Fibroblast of lung (primary cell): ENCODE measurements at regions not wholly inside any gene's neighbourhood (a gene's known extent, or its start where the extent isn't known, plus 50 kb on each side); places are given as distances from the start of the nearest gene placed in this dataset.

ENCODE experiments used
- DNase-seq, 2 donors: peaks; one replicate each; pipeline versions ENCODE4 v3.0.0 to v3.0.0-alpha.2; 2010; ENCODE audit warnings: low read depth in 2 of 2
- H2AFZ ChIP-seq: 2 replicates; pipeline ENCODE4 v1.5.1; 2012; ENCODE audit warnings: low read length, control low read depth, inconsistent platforms
- H3K27ac ChIP-seq: 2 replicates; pipeline ENCODE4 v1.5.1; 2011; ENCODE audit warnings: low read length, control low read depth; ENCODE audit not compliant: insufficient read depth
- H3K27me3 ChIP-seq: 2 replicates; pipeline ENCODE4 v1.5.1; 2011; ENCODE audit warnings: mild to moderate bottlenecking, low read length; ENCODE audit not compliant: control insufficient read depth, insufficient read depth
- H3K36me3 ChIP-seq: 2 replicates; pipeline ENCODE4 v1.5.1; 2011; ENCODE audit warnings: low read length; ENCODE audit not compliant: control insufficient read depth, insufficient read depth
- H3K4me1 ChIP-seq: 2 replicates; pipeline ENCODE4 v1.5.1; 2011; ENCODE audit warnings: low read length; ENCODE audit not compliant: control insufficient read depth, insufficient read depth; ENCODE audit errors: extremely low read depth
- H3K4me2 ChIP-seq: 2 replicates; pipeline ENCODE4 v1.5.1; 2011; ENCODE audit warnings: low read length, control low read depth; ENCODE audit not compliant: insufficient read depth; ENCODE audit errors: extremely low read depth
- H3K4me3 ChIP-seq, 4 experiments: fragments of 200-600 bp in 1 of 4; sonication (generic) in 1 of 4; replicated peaks in 1 of 4; 2 replicates each; pipeline ENCODE4 v1.5.1; 2011 to 2016; ENCODE audit warnings: low read length in 4 of 4, low read depth in 3 of 4, mild to moderate bottlenecking in 3 of 4, control low read depth in 2 of 4, inconsistent platforms in 1 of 4, mixed read lengths in 1 of 4; ENCODE audit not compliant: insufficient read depth in 1 of 4; ENCODE audit errors: control extremely low read depth in 1 of 4
- H3K79me2 ChIP-seq: 2 replicates; pipeline ENCODE4 v1.5.1; 2012; ENCODE audit warnings: mild to moderate bottlenecking, low read length, inconsistent platforms; ENCODE audit not compliant: control insufficient read depth, insufficient read depth
- H3K9ac ChIP-seq: 2 replicates; pipeline ENCODE4 v1.5.1; 2011; ENCODE audit warnings: mild to moderate bottlenecking, low read length, control low read depth; ENCODE audit not compliant: insufficient read depth
- H3K9me3 ChIP-seq: 2 replicates; pipeline ENCODE4 v1.5.1; 2012; ENCODE audit warnings: low read depth, low read length; ENCODE audit not compliant: control insufficient read depth, insufficient read depth
- H4K20me1 ChIP-seq: 2 replicates; pipeline ENCODE4 v1.5.1; 2011; ENCODE audit warnings: low read length; ENCODE audit not compliant: control insufficient read depth, insufficient read depth; ENCODE audit errors: extremely low read depth
- EZH2 ChIP-seq: IDR thresholded peaks from 2 replicates; pipeline ENCODE4 v1.5.1; 2012; ENCODE audit warnings: low read length, control low read depth, mild to moderate bottlenecking; ENCODE audit errors: missing control alignments
- TF ChIP-seq, protein P1 (sequence below), 2 donors: IDR thresholded peaks in 1 of 2; conservative IDR thresholded peaks in 1 of 2; 1 replicate in 1 of 2; 2 replicates in 1 of 2; pipeline ENCODE4 v1.5.1; 2011 to 2012; ENCODE audit warnings: low read length in 2 of 2, control low read depth in 1 of 2, inconsistent platforms in 1 of 2, low read depth in 1 of 2, mild to moderate bottlenecking in 1 of 2

DNA sequence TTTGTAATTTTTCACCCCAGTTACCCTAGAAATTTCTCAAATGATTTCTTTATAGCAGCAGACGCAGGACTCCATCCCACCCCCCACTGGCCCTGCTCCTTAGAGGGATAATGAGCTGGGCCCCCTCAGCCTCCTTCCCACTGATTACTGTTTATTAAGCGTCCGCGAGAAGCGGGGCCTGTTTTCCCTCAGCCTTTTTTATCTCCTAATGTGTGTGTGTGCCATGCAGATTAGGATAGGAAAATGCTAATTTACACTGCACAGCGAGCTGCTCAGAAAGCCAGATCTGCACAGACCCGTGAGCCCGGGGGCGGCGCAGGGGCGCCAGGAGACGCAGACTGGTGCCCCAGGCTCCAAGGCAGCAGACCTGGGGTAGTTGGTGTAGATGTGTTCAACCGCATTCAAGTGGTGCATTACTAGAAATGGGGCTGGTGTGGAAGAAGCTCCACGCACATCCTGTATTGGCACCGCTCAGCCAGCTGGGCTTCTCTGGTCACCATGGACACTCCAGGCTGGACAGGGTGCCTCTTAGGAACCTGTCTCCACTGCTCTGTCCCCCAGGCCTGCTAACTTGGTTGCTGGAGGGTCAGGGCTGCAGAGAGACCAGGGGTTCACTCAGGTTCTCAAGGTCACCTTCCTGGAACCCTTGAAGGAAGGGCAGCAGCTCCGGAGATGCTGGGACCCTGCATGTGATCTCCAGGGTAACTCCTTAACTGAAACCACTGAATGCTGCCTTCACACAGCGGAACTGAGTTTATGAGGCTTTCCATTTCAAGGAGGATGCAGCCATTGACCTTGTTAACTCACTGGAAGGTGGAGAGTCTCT is 256.3 kb downstream of the ERMARD start:
- H3K27ac ChIP-seq = no peak overlapping the region
- H2AFZ ChIP-seq = no peak overlapping the region
- H3K9me3 ChIP-seq = no peaks in the 10 kb centered on the region
- H3K79me2 ChIP-seq = no peaks in the 10 kb centered on the region
- no peak overlapping the region for H3K9ac ChIP-seq
- H3K27me3 ChIP-seq = no peaks in the 10 kb centered on the region
- no peak overlapping the region for H3K4me3 ChIP-seq
- H3K4me2 ChIP-seq = no peak overlapping the region
- no peak for TF ChIP-seq EZH2
- TF ChIP-seq, protein P1, sequence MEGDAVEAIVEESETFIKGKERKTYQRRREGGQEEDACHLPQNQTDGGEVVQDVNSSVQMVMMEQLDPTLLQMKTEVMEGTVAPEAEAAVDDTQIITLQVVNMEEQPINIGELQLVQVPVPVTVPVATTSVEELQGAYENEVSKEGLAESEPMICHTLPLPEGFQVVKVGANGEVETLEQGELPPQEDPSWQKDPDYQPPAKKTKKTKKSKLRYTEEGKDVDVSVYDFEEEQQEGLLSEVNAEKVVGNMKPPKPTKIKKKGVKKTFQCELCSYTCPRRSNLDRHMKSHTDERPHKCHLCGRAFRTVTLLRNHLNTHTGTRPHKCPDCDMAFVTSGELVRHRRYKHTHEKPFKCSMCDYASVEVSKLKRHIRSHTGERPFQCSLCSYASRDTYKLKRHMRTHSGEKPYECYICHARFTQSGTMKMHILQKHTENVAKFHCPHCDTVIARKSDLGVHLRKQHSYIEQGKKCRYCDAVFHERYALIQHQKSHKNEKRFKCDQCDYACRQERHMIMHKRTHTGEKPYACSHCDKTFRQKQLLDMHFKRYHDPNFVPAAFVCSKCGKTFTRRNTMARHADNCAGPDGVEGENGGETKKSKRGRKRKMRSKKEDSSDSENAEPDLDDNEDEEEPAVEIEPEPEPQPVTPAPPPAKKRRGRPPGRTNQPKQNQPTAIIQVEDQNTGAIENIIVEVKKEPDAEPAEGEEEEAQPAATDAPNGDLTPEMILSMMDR (conservative IDR thresholded peaks at IDR 0.05 in 1 of 2, IDR thresholded peaks at IDR 0.05 in 1 of 2; ENCODE audit: low read depth in 1 of 2, low read length in 2 of 2) = no peak
- no peak for DNase-seq
- H3K4me1 ChIP-seq = no peaks in the 10 kb centered on the region
- no peaks in the 10 kb centered on the region for H3K36me3 ChIP-seq
- no peaks in the 10 kb centered on the region for H4K20me1 ChIP-seq

DNA sequence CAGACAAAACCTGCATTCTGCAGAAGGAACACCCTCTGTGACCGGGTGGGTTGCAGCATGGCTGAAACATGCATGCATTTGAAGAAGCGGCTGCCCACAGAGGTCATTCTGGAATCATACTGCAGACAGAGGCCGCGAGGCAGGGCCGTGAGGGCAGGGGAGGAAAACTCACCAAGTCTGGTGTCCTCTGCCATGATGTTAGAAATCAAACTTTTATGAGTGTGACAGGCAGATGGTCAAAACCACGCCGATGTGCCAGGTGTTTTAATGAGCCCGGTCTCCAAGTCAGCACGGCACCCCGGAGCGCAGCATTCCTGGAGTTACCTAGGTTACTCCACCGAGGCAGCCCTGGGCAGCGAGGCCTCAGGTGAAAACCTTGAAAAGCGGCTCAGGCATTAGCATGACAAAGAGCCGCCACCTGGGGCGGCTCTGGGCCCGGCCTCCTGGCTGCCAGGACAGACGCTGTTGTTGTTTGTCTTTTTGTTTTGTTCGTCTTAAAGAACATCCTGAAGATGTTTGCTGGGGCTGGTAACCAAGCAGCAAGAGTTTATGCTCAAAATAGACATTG is 255.6 kb downstream of the ERMARD start:
- Histone ChIP-seq H3K27me3 (no peaks in the 10 kb centered on the region), H3K36me3 (no peaks in the 10 kb centered on the region), H3K4me2 (no peak overlapping the region), H3K27ac (no peak overlapping the region), H3K9ac (no peak overlapping the region), H2AFZ (no peak overlapping the region), H4K20me1 (no peaks in the 10 kb centered on the region), H3K4me3 (no peak overlapping the region), H3K9me3 (no peaks in the 10 kb centered on the region), H3K4me1 (no peaks in the 10 kb centered on the region), H3K79me2 (no peaks in the 10 kb centered on the region)
- no peak for TF ChIP-seq EZH2
- TF ChIP-seq, protein P1 (conservative IDR thresholded peaks at IDR 0.05 in 1 of 2, IDR thresholded peaks at IDR 0.05 in 1 of 2; ENCODE audit: low read depth in 1 of 2, low read length in 2 of 2) = no peak
- no peak for DNase-seq

DNA sequence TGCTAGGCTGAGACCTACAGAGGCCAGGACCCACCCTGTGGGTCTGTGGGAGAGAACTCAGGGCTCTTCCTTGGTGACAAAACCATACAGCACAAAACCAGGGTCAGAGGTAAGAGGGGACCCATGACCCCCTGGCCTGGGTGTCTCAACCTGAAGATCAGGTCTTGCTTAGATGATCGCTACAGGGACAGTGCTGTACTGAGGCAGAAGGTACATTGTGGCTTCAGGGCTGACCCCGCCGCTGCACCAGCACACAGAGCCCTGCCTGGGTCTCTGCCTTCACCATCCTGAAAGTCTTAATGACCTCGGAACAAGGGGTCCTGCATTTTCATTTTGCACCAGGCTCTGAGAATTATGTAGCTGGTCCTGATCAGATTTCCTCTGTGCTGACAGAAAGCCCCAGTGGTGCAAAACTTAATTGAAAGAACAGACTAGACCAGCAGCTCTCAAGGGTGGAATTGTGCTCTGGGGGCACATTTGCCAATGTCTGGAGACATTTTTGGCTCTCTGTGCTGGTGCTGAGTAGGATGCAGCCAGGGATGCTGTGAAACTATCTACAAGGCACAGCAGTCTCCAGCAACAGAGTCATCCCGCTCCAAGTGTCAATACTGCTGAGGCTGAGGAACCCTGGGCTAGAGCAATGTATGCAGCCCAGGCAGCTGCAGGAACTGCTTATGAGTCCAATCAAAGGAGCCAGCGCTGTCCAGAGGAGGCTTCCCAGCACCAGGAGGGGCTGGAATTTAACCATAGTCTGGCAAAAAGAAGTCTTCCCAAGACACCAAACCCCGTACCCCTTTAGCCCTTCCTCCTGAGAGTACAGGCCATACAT is 254.9 kb downstream of the ERMARD start:
- no peak overlapping the region for H3K27ac ChIP-seq
- H3K79me2 ChIP-seq = no peaks in the 10 kb centered on the region
- H2AFZ ChIP-seq = no peak overlapping the region
- H3K9me3 ChIP-seq = no peaks in the 10 kb centered on the region
- H4K20me1 ChIP-seq = no peaks in the 10 kb centered on the region
- H3K27me3 ChIP-seq = no peaks in the 10 kb centered on the region
- H3K4me2 ChIP-seq = no peak overlapping the region
- H3K36me3 ChIP-seq = no peaks in the 10 kb centered on the region
- H3K4me1 ChIP-seq = no peaks in the 10 kb centered on the region
- DNase-seq = no peak
- no peak for TF ChIP-seq EZH2
- TF ChIP-seq, protein P1 (conservative IDR thresholded peaks at IDR 0.05 in 1 of 2, IDR thresholded peaks at IDR 0.05 in 1 of 2; ENCODE audit: low read depth in 1 of 2, low read length in 2 of 2) = no peak
- H3K4me3 ChIP-seq = no peak overlapping the region
- H3K9ac ChIP-seq = no peak overlapping the region
